Natural killer cell (primary cell): ENCODE measurements at regions not wholly inside any gene's neighbourhood (a gene's known extent, or its start where the extent isn't known, plus 50 kb on each side); places are given as distances from the start of the nearest gene placed in this dataset.

Experiments used
- ATAC-seq, 3 donors: fragments of 150-1000 bp in 2 of 3; fragments of 200-7000 bp in 1 of 3; cut with Tn5 transposase; 1 replicate in 1 of 3; 2 replicates in 2 of 3; pipeline ENCODE4 v1.10.0; 2021; ENCODE audit warnings: mild to moderate bottlenecking in 2 of 3, moderate library complexity in 2 of 3
- DNase-seq, 2 donors: peaks; one replicate each; pipeline versions ENCODE4 v3.0.0 to v3.0.0-alpha.2; 2013 to 2021; ENCODE audit warnings: mixed read lengths in 1 of 2
- H3K27ac ChIP-seq: one replicate; pipeline ENCODE4 v1.5.1; 2013; ENCODE audit warnings: mild to moderate bottlenecking, low read length
- H3K27me3 ChIP-seq: one replicate; pipeline ENCODE4 v1.6.1; 2013; ENCODE audit warnings: low read length; ENCODE audit not compliant: control insufficient read depth, insufficient read depth
- H3K36me3 ChIP-seq: one replicate; pipeline ENCODE4 v1.6.1; 2013; ENCODE audit warnings: low read length; ENCODE audit not compliant: control insufficient read depth, insufficient read depth
- H3K4me1 ChIP-seq: one replicate; pipeline ENCODE4 v1.6.1; 2013; ENCODE audit warnings: low read length; ENCODE audit not compliant: control insufficient read depth, insufficient read depth
- H3K4me3 ChIP-seq: one replicate; pipeline ENCODE4 v1.5.1; 2013; ENCODE audit warnings: low read length
- H3K9me3 ChIP-seq: one replicate; pipeline ENCODE4 v1.6.1; 2013; ENCODE audit warnings: low read length; ENCODE audit not compliant: control insufficient read depth, insufficient read depth
- H3K27ac Mint-ChIP-seq, 2 donors: one replicate each; pipeline ENCODE4 v1.8.0; 2022; ENCODE audit warnings: mild to moderate bottlenecking in 2 of 2, mixed read lengths in 2 of 2, moderate library complexity in 1 of 2
- H3K27me3 Mint-ChIP-seq, 2 donors: one replicate each; pipeline ENCODE4 v1.8.0; 2022; ENCODE audit warnings: low read depth in 2 of 2, mixed read lengths in 2 of 2
- H3K36me3 Mint-ChIP-seq: one replicate; pipeline ENCODE4 v1.8.0; 2022; ENCODE audit warnings: mixed read lengths
- H3K4me1 Mint-ChIP-seq, 2 donors: one replicate each; pipeline ENCODE4 v1.8.0; 2022; ENCODE audit warnings: mixed read lengths in 2 of 2
- H3K4me3 Mint-ChIP-seq: one replicate; pipeline ENCODE4 v1.8.0; 2022; ENCODE audit warnings: mild to moderate bottlenecking, moderate library complexity, mixed read lengths
- H3K9me3 Mint-ChIP-seq, 2 donors: one replicate each; pipeline ENCODE4 v1.8.0; 2022; ENCODE audit warnings: mixed read lengths in 2 of 2
- CTCF ChIP-seq: fragments of 200-600 bp; IDR thresholded peaks from one replicate; pipeline ENCODE4 v1.8.0; 2022; ENCODE audit warnings: antibody characterized with exemption
- WGBS: methylation state at CpG from one replicate; pipeline ENCODE4 v1.1.7; 2013; ENCODE audit warnings: missing lambda C conversion rate; ENCODE audit not compliant: insufficient coverage; 5-methylcytosine and 5-hydroxymethylcytosine counted together
- intact Hi-C: fragments of 100-400 bp; cut with micrococcal nuclease; formaldehyde crosslinking; loops from one replicate; pipeline ENCODE4 v1.14.2; 2022

GRCh38 chrX:131735127-131735526 lies 191.3 kb downstream of the OR13H1 start:
- Mint-ChIP-seq H3K4me3 (peak overlapping the region; percentile 19), H3K27me3 (no peaks in the 10 kb centered on the region), H3K27ac (peak overlapping the region in 1 of 2 donors; percentile 50), H3K9me3 (peaks cover 2% of the 10 kb centered on the region in 2 donors), H3K36me3 (no peaks in the 10 kb centered on the region), H3K4me1 (peaks cover 0 to 6% of the 10 kb centered on the region in 2 donors)
- DNase-seq: no peak
- intact Hi-C loops: no loop called here
- ATAC-seq: no peak
- Histone ChIP-seq H3K4me3 (no peak overlapping the region), H3K36me3 (no peaks in the 10 kb centered on the region), H3K27ac (no peak overlapping the region), H3K4me1 (no peaks in the 10 kb centered on the region), H3K27me3 (no peaks in the 10 kb centered on the region), H3K9me3 (peaks cover 4% of the 10 kb centered on the region)
- 92% methylated on average over 3 of the region's 3 CpGs for WGBS
- no peak for TF ChIP-seq CTCF

- intact Hi-C loops: no loop called here
- ATAC-seq (no peak), DNase-seq (no peak)
- no peaks in the 10 kb centered on the region for H3K27me3 ChIP-seq
- Mint-ChIP-seq H3K9me3 (peaks cover 4 to 6% of the 10 kb centered on the region in 2 donors), H3K27me3 (no peaks in the 10 kb centered on the region), H3K4me3 (no peak overlapping the region), H3K27ac (no peak overlapping the region), H3K4me1 (peaks cover 0 to 13% of the 10 kb centered on the region in 2 donors), H3K36me3 (no peaks in the 10 kb centered on the region)
- H3K4me3 ChIP-seq: no peak overlapping the region
- H3K9me3 ChIP-seq: peaks cover 4% of the 10 kb centered on the region
- no peak overlapping the region for H3K27ac ChIP-seq
- no peak for TF ChIP-seq CTCF
- no peaks in the 10 kb centered on the region for H3K36me3 ChIP-seq
- 82% methylated on average over 2 of the region's 2 CpGs for WGBS
- no peaks in the 10 kb centered on the region for H3K4me1 ChIP-seq
Measured at GRCh38 chrX:131739823-131740222, 195.9 kb downstream of the OR13H1 start.

- Mint-ChIP-seq H3K9me3 (peaks cover 4 to 6% of the 10 kb centered on the region in 2 donors), H3K4me1 (peaks cover 0 to 13% of the 10 kb centered on the region in 2 donors), H3K36me3 (no peaks in the 10 kb centered on the region), H3K27me3 (no peaks in the 10 kb centered on the region), H3K27ac (peak overlapping the region in 1 of 2 donors; percentile 89), H3K4me3 (peak overlapping the region; percentile 91)
- intact Hi-C loops: no loop called here
- ATAC-seq (peak in 1 of 3 donors; percentile 74), DNase-seq (no peak)
- Histone ChIP-seq H3K9me3 (peaks cover 4% of the 10 kb centered on the region), H3K27me3 (no peaks in the 10 kb centered on the region), H3K36me3 (no peaks in the 10 kb centered on the region), H3K4me3 (no peak overlapping the region), H3K4me1 (no peaks in the 10 kb centered on the region), H3K27ac (no peak overlapping the region)
- WGBS: 95% methylated on average over 8 of the region's 12 CpGs
- TF ChIP-seq CTCF: no peak
Measured at GRCh38 chrX:131741103-131741581, 197.3 kb downstream of the OR13H1 start.

GRCh38 chrX:131745942-131746489 lies 202.1 kb downstream of the OR13H1 start:
- intact Hi-C loops: no loop called here
- no peak overlapping the region for H3K27ac ChIP-seq
- Mint-ChIP-seq H3K4me1 (peaks cover 0 to 22% of the 10 kb centered on the region in 2 donors), H3K9me3 (no peaks in the 10 kb centered on the region), H3K27ac (peak overlapping the region in 1 of 2 donors; percentile 88), H3K4me3 (peak overlapping the region; percentile 89), H3K36me3 (no peaks in the 10 kb centered on the region), H3K27me3 (no peaks in the 10 kb centered on the region)
- DNase-seq (no peak), ATAC-seq (no peak)
- H3K4me1 ChIP-seq: no peaks in the 10 kb centered on the region
- WGBS: 90% methylated on average over 5 of the region's 5 CpGs
- H3K4me3 ChIP-seq: no peak overlapping the region
- H3K36me3 ChIP-seq: no peaks in the 10 kb centered on the region
- no peaks in the 10 kb centered on the region for H3K9me3 ChIP-seq
- H3K27me3 ChIP-seq: no peaks in the 10 kb centered on the region
- no peak for TF ChIP-seq CTCF
